ENCODE measurements at regions not wholly inside any gene's neighbourhood (a gene's known extent, or its start where the extent isn't known, plus 50 kb on each side); places are given as distances from the start of the nearest gene placed in this dataset.

DNA sequence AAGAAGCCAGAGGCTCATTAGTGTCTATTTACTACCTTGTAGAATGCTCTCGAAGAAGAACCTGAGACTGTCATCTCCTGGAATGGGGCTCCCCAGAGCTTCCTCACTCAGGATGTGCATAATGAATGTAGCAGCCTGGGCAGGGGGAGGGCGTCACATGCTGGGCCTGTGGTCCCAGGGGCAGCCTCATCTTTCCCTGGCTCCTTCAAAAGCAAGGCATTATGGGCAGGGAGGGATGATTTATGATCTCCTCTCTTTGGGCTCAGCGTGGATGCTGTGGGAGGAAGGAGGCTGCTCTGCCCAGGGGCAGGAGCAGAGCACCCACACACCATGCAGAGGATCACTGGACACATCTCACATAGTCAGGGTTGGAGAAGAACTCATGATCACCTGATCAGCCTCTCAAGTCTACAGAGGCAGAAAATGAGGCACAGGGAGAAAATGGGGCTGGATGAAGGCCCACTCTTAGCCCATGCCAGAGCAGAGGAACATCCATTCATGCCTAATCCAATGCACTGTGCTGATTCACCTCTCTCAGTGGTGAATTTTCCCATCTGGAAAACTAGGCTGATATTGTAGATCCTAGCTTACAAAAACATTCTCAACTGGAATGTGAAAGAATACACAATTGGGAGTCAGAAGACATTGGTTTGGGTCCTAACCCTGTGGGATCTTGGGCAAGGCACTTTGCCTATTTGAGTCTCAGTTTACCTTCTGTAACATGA lies 173.7 kb downstream of the CARTPT start:
- no peak for TF ChIP-seq EZH2 (IDR thresholded peaks at IDR 0.05; ENCODE audit: insufficient read depth, poor library complexity, severe bottlenecking)
- TF ChIP-seq EZH2phosphoT487 (IDR thresholded peaks at IDR 0.05; ENCODE audit: insufficient read depth, low read depth) = no peak
